ENCODE measurements at regions not wholly inside any gene's neighbourhood (a gene's known extent, or its start where the extent isn't known, plus 50 kb on each side); places are given as distances from the start of the nearest gene placed in this dataset.
A peak's percentile ranks its signal among the peaks of the same experiment; 100 is the strongest.
"Not testable (repeated sequence)": the region's sequence is repeated elsewhere in the genome, so short reads cannot be mapped to it uniquely, and the experiment has no call there.

DNA sequence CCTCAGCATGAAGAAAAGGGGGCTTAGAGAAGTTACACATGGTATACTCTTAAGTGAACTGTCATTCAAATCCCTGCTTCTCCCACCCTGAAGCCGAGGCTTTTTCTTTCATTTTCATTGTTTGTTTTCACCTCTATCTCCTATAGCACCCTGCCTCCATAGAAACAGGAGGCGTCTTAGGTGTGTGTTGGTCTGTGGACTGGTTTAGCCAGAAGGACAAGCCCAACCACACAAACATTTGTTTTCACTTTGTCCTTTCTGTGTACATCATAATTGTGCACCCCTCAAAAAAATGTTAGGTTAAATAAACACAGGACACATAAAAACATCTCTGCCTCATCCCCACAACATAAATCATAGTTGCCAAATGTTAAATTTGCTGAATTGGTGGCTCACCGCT, 73.3 kb upstream of the UBE2E2 start:
- no peak overlapping the region for H3K4me3 ChIP-seq
- no peaks in the 10 kb centered on the region for H3K4me1 ChIP-seq (ENCODE audit: low read depth)
- DNase-seq (peak in 1 of 3 donors; percentile 17), ATAC-seq (peak; percentile 84)
- no peaks in the 10 kb centered on the region for H3K36me3 ChIP-seq (ENCODE audit: low read depth)
- H3K9me3 ChIP-seq: no peaks in the 10 kb centered on the region
- intact Hi-C loops (cut with DNase I, micrococcal nuclease): no loop called here
- TF ChIP-seq, protein P1, sequence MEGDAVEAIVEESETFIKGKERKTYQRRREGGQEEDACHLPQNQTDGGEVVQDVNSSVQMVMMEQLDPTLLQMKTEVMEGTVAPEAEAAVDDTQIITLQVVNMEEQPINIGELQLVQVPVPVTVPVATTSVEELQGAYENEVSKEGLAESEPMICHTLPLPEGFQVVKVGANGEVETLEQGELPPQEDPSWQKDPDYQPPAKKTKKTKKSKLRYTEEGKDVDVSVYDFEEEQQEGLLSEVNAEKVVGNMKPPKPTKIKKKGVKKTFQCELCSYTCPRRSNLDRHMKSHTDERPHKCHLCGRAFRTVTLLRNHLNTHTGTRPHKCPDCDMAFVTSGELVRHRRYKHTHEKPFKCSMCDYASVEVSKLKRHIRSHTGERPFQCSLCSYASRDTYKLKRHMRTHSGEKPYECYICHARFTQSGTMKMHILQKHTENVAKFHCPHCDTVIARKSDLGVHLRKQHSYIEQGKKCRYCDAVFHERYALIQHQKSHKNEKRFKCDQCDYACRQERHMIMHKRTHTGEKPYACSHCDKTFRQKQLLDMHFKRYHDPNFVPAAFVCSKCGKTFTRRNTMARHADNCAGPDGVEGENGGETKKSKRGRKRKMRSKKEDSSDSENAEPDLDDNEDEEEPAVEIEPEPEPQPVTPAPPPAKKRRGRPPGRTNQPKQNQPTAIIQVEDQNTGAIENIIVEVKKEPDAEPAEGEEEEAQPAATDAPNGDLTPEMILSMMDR (IDR thresholded peaks at IDR 0.05): no peak

DNA sequence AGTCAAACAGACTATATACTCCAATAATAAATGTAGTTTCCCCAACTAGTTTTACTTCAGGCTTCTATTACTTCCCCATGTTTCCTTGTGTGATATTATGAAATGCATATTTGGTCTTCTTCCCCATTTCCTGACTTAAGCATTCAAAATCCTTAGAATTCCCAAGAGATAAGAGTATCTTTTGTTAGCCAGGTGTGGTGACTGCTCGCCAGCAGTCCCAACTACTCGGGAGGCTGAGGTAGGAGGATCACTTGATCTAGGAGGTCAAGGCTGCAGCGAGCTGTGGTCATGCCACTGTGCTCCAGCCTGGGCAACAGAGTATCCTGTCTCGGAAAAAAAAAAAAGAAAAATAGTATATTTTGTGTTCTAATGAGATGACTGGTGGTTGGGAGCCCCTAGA, 72.7 kb upstream of the UBE2E2 start:
- Histone ChIP-seq H3K4me1 (ENCODE audit: low read depth) (no peaks in the 10 kb centered on the region), H3K9me3 (no peaks in the 10 kb centered on the region), H3K4me3 (no peak overlapping the region), H3K36me3 (ENCODE audit: low read depth) (no peaks in the 10 kb centered on the region)
- TF ChIP-seq, protein P1 (IDR thresholded peaks at IDR 0.05): no peak
- intact Hi-C loops (cut with DNase I, micrococcal nuclease): no loop called here
- no peak for DNase-seq
- no peak for ATAC-seq

DNA sequence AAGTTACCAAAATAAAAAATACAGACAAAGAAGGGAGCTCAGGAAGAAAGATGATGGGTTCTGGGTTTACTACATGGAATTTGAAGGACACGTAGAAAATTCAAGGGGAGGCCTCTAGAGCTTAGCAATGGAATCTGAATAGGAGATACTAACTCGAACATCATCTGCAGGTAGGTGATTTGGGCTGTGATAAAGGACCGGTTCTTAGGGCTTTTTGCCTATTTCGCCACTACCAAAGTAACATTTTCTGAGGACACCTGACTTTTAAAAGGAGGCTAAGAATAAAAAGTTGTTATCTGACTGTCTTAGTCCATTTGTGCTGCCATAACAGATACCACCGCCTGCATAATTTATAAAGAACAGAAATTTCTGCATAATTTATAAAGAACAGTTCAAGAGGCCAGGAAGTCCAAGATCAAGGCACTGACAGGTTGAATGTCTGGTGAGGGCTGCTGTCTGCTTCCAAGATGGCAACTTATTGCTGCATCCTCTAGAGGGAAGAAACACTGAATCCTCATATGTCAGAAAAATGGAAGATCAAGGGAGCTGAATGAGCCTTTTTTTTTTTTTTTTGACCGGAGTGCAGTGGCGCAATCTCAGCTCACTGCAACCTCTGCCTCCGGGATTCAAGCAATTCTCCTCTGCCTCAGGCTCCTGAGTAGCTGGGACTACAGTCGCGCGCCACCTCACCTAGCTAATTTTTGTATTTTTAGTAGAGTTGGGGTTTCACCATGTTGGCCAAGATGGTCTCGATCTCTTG, 67.9 kb upstream of the UBE2E2 start:
- no peak overlapping the region for H3K4me3 ChIP-seq
- no peaks in the 10 kb centered on the region for H3K4me1 ChIP-seq (ENCODE audit: low read depth)
- no peak for ATAC-seq
- DNase-seq: no peak
- intact Hi-C loops (cut with DNase I, micrococcal nuclease): no loop called here
- no peaks in the 10 kb centered on the region for H3K9me3 ChIP-seq
- TF ChIP-seq, protein P1 (IDR thresholded peaks at IDR 0.05): no peak
- H3K36me3 ChIP-seq (ENCODE audit: low read depth): no peaks in the 10 kb centered on the region

DNA sequence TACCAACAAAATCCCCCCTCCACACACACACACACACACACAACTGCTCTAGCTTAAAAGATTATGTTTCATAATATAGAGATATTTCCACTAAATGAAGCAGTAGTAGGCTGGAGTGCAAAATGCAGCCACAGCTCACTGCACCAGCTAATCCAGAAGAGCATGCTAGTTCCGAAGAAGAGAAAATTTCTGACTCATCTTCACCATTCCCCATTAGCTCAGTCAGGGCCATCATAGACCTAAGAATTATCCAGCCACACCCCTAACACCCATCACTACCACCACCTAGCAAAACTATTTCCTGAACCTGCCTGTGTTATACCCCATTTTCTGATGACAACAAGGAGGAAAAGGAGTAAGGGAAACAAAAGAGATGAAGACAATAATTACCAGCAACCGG, 67.1 kb upstream of the UBE2E2 start:
- ATAC-seq: no peak
- DNase-seq: no peak
- TF ChIP-seq, protein P1 (IDR thresholded peaks at IDR 0.05): no peak
- Histone ChIP-seq H3K9me3 (no peaks in the 10 kb centered on the region), H3K4me1 (ENCODE audit: low read depth) (no peaks in the 10 kb centered on the region), H3K36me3 (ENCODE audit: low read depth) (no peaks in the 10 kb centered on the region), H3K4me3 (no peak overlapping the region)
- intact Hi-C loops (cut with DNase I, micrococcal nuclease): no loop called here

DNA sequence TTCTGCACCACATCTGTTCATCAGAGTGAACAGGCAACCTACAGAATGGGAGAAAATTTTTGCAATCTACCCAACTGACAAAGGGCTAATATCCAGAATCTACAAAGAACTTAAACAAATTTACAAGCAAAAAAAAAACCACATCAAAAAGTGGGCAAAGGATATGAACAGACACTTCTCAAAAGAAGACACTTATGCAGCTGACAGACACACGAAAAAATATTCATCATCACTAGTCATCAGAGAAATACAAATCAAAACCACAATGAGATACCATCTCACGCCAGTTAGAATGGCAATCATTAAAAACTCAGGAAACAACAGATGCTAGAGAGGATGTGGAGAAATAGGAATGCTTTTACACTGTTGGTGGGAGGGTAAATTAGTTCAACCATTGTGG, 59.1 kb upstream of the UBE2E2 start:
- H3K4me1 ChIP-seq (ENCODE audit: low read depth); DNase-seq; H3K4me3 ChIP-seq; H3K9me3 ChIP-seq; intact Hi-C loops (cut with DNase I, micrococcal nuclease); H3K36me3 ChIP-seq (ENCODE audit: low read depth); ATAC-seq: not testable (repeated sequence)

DNA sequence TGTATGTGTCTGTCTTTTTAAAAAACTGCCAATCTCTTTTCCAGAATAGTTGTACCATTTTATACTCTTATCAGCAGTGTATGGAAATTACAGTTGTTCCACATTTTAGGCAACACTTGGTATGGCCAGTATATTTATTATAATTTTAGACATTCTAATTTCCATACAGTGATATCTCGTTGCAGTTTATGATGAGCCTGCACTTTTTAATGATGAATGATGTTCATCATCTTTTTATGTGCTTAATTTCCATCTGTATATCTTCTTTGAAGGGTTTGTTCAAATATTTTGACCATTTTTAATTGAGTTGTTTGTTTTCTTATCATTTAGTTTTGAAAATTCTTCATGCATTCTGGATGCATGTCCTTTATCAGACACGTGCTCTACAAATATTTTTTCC, 57.0 kb upstream of the UBE2E2 start:
- no peaks in the 10 kb centered on the region for H3K36me3 ChIP-seq (ENCODE audit: low read depth)
- no peaks in the 10 kb centered on the region for H3K4me1 ChIP-seq (ENCODE audit: low read depth)
- TF ChIP-seq, protein P1 (IDR thresholded peaks at IDR 0.05): no peak
- H3K9me3 ChIP-seq: no peaks in the 10 kb centered on the region
- intact Hi-C loops (cut with DNase I, micrococcal nuclease): no loop called here
- ATAC-seq (no peak), DNase-seq (no peak)
- H3K4me3 ChIP-seq: no peak overlapping the region

All from mucosa of descending colon (tissue), 3 donors.